Cardiac fibroblast (primary cell): ENCODE measurements at regions not wholly inside any gene's neighbourhood (a gene's known extent, or its start where the extent isn't known, plus 50 kb on each side); places are given as distances from the start of the nearest gene placed in this dataset.
"Not testable (repeated sequence)": the region's sequence is repeated elsewhere in the genome, so short reads cannot be mapped to it uniquely, and the experiment has no call there.

Experiments
- DNase-seq, 2 donors: peaks; one replicate each; pipeline versions ENCODE4 v3.0.0 to v3.0.0-alpha.2; 2010; ENCODE audit warnings: low read depth in 2 of 2
- H3K4me3 ChIP-seq, 2 donors: replicated peaks in 1 of 2; 1 replicate in 1 of 2; 2 replicates in 1 of 2; pipeline ENCODE4 v1.5.1; 2011; ENCODE audit warnings: low read depth in 2 of 2, low read length in 2 of 2, mild to moderate bottlenecking in 2 of 2, moderate library complexity in 1 of 2
- CTCF ChIP-seq: IDR thresholded peaks from one replicate; pipeline ENCODE4 v1.5.1; 2011; ENCODE audit warnings: low read depth, mild to moderate bottlenecking, low read length, inconsistent platforms

- no peak for DNase-seq
- no peak for TF ChIP-seq CTCF
- no peak overlapping the region for H3K4me3 ChIP-seq
Measured at GRCh38 chrX:10697616-10698317, 77.4 kb upstream of the MID1 start.

GRCh38 chrX:10698318-10698640 is 77.9 kb upstream of the MID1 start:
- no peak for TF ChIP-seq CTCF
- H3K4me3 ChIP-seq = no peak overlapping the region
- no peak for DNase-seq

GRCh38 chrX:10702031-10702430 is 81.6 kb upstream of the MID1 start:
- no peak for DNase-seq
- no peak for TF ChIP-seq CTCF
- no peak overlapping the region for H3K4me3 ChIP-seq

GRCh38 chrX:10706342-10706741 is 86.0 kb upstream of the MID1 start:
- not testable (repeated sequence) for H3K4me3 ChIP-seq, DNase-seq
- peak; percentile 7 for TF ChIP-seq CTCF

GRCh38 chrX:10707773-10708172 is 87.4 kb upstream of the MID1 start:
- TF ChIP-seq CTCF = no peak
- no peak overlapping the region for H3K4me3 ChIP-seq
- DNase-seq = no peak

GRCh38 chrX:10709276-10709675 is 88.9 kb upstream of the MID1 start:
- no peak for DNase-seq
- TF ChIP-seq CTCF = no peak

GRCh38 chrX:10714531-10714930 is 94.1 kb upstream of the MID1 start:
- no peak for DNase-seq
- H3K4me3 ChIP-seq = no peak overlapping the region
- no peak for TF ChIP-seq CTCF

More at GRCh38 chrX:10709276-10709675, 88.9 kb upstream of the MID1 start:
- H3K4me3 ChIP-seq = no peak overlapping the region
